ENCODE measurements at regions not wholly inside any gene's neighbourhood (a gene's known extent, or its start where the extent isn't known, plus 50 kb on each side); places are given as distances from the start of the nearest gene placed in this dataset.

- H3K27ac ChIP-seq (ENCODE audit: control insufficient read depth, insufficient read depth, low read length) = no peak overlapping the region
- H3K9me3 ChIP-seq (ENCODE audit: control insufficient read depth, low read depth, low read length) = no peaks in the 10 kb centered on the region
- H3K36me3 ChIP-seq (ENCODE audit: control insufficient read depth in 2 of 2, extremely low read depth in 1 of 2, insufficient read depth in 2 of 2, low read length in 2 of 2) = no peaks in the 10 kb centered on the region
- peaks cover 22% of the 10 kb centered on the region for H3K4me1 ChIP-seq (ENCODE audit: control insufficient read depth, extremely low read depth, insufficient read depth, low read length)
- TF ChIP-seq EZH2 (IDR thresholded peaks at IDR 0.05; ENCODE audit: low read length) = no peak
- TF ChIP-seq, protein P1, sequence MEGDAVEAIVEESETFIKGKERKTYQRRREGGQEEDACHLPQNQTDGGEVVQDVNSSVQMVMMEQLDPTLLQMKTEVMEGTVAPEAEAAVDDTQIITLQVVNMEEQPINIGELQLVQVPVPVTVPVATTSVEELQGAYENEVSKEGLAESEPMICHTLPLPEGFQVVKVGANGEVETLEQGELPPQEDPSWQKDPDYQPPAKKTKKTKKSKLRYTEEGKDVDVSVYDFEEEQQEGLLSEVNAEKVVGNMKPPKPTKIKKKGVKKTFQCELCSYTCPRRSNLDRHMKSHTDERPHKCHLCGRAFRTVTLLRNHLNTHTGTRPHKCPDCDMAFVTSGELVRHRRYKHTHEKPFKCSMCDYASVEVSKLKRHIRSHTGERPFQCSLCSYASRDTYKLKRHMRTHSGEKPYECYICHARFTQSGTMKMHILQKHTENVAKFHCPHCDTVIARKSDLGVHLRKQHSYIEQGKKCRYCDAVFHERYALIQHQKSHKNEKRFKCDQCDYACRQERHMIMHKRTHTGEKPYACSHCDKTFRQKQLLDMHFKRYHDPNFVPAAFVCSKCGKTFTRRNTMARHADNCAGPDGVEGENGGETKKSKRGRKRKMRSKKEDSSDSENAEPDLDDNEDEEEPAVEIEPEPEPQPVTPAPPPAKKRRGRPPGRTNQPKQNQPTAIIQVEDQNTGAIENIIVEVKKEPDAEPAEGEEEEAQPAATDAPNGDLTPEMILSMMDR (optimal IDR thresholded peaks at IDR 0.05 in 1 of 3, IDR thresholded peaks at IDR 0.05 in 1 of 3, conservative IDR thresholded peaks at IDR 0.05 in 1 of 3; ENCODE audit: extremely low read depth in 1 of 3, insufficient read depth in 2 of 3, low read length in 3 of 3) = no peak
- FAIRE-seq = no peak
- no peak for DNase-seq (ENCODE audit: low read depth, low spot score)
- H4K20me1 ChIP-seq (ENCODE audit: control insufficient read depth, extremely low read depth, insufficient read depth, low read length) = no peaks in the 10 kb centered on the region
- no peaks in the 10 kb centered on the region for H3K27me3 ChIP-seq (ENCODE audit: control insufficient read depth, extremely low read depth, insufficient read depth, low read length)
- no peak overlapping the region for H3K9ac ChIP-seq (ENCODE audit: control insufficient read depth, extremely low read depth, insufficient read depth, low read length)
- dilution Hi-C loops (cut with MboI; ENCODE audit: extremely low pct_ligation_motif_present, low sequenced_read_pairs) = no loop called here
- H3K9me1 ChIP-seq (ENCODE audit: control insufficient read depth, extremely low read depth, insufficient read depth, low read length) = no peaks in the 10 kb centered on the region
- H3K4me3 ChIP-seq (ENCODE audit: control insufficient read depth in 2 of 3, extremely low read depth in 1 of 3, insufficient read depth in 2 of 3, low read depth in 1 of 3, low read length in 3 of 3) = no peak overlapping the region
- H3K79me2 ChIP-seq (ENCODE audit: control insufficient read depth, insufficient read depth, low read length) = no peaks in the 10 kb centered on the region
- H3K4me2 ChIP-seq (ENCODE audit: control insufficient read depth, extremely low read depth, insufficient read depth, low read depth, low read length) = no peak overlapping the region
- H2AFZ ChIP-seq (ENCODE audit: control insufficient read depth, low read length) = no peak overlapping the region
Observed at GRCh38 chr3:31278532-31278931, 254.2 kb upstream of the STT3B start.

DNA sequence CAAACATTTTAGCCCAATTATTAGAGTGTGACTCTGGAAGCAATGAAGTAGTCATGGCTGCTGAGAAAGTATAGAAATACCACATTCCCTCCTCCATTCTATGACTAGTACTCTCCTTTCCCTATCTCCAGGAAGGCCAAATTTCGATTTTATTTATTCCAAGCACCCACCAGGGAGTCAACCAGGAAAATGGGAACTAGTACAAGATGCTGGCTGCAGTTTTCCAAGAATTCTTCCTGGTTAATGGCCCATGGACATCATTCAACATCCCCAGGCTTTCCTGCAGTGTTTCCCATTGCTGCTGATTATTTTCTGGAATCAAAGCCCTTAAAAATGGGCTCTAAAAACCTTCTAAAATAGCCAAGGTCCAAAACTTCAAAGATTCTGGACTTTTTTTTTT is 247.9 kb upstream of the STT3B start:
- Histone ChIP-seq H3K79me2 (ENCODE audit: control insufficient read depth, insufficient read depth, low read length) (no peaks in the 10 kb centered on the region), H2AFZ (ENCODE audit: control insufficient read depth, low read length) (no peak overlapping the region), H3K4me1 (ENCODE audit: control insufficient read depth, extremely low read depth, insufficient read depth, low read length) (peaks cover 21% of the 10 kb centered on the region), H3K36me3 (ENCODE audit: control insufficient read depth in 2 of 2, extremely low read depth in 1 of 2, insufficient read depth in 2 of 2, low read length in 2 of 2) (no peaks in the 10 kb centered on the region), H3K4me3 (ENCODE audit: control insufficient read depth in 2 of 3, extremely low read depth in 1 of 3, insufficient read depth in 2 of 3, low read depth in 1 of 3, low read length in 3 of 3) (no peak overlapping the region), H3K4me2 (ENCODE audit: control insufficient read depth, extremely low read depth, insufficient read depth, low read depth, low read length) (no peak overlapping the region), H3K9me1 (ENCODE audit: control insufficient read depth, extremely low read depth, insufficient read depth, low read length) (no peaks in the 10 kb centered on the region), H3K9me3 (ENCODE audit: control insufficient read depth, low read depth, low read length) (no peaks in the 10 kb centered on the region), H3K9ac (ENCODE audit: control insufficient read depth, extremely low read depth, insufficient read depth, low read length) (no peak overlapping the region), H4K20me1 (ENCODE audit: control insufficient read depth, extremely low read depth, insufficient read depth, low read length) (no peaks in the 10 kb centered on the region), H3K27ac (ENCODE audit: control insufficient read depth, insufficient read depth, low read length) (no peak overlapping the region), H3K27me3 (ENCODE audit: control insufficient read depth, extremely low read depth, insufficient read depth, low read length) (no peaks in the 10 kb centered on the region)
- FAIRE-seq (no peak), DNase-seq (ENCODE audit: low read depth, low spot score) (no peak)
- no peak for TF ChIP-seq EZH2 (IDR thresholded peaks at IDR 0.05; ENCODE audit: low read length)
- TF ChIP-seq, protein P1 (optimal IDR thresholded peaks at IDR 0.05 in 1 of 3, IDR thresholded peaks at IDR 0.05 in 1 of 3, conservative IDR thresholded peaks at IDR 0.05 in 1 of 3; ENCODE audit: extremely low read depth in 1 of 3, insufficient read depth in 2 of 3, low read length in 3 of 3) = no peak
- dilution Hi-C loops (cut with MboI; ENCODE audit: extremely low pct_ligation_motif_present, low sequenced_read_pairs) = no loop called here

All from keratinocyte (primary cell).